Endodermal cell (in vitro differentiated cells): ENCODE measurements at regions not wholly inside any gene's neighbourhood (a gene's known extent, or its start where the extent isn't known, plus 50 kb on each side); places are given as distances from the start of the nearest gene placed in this dataset.
A peak's percentile ranks its signal among the peaks of the same experiment; 100 is the strongest.

Experiments used
- DNase-seq: peaks from one replicate; pipeline ENCODE4 v3.0.0-alpha.2; 2017
- H3K27ac ChIP-seq: 2 replicates; pipeline ENCODE4 v1.5.1; 2013; ENCODE audit warnings: mild to moderate bottlenecking, low read depth, low read length, moderate library complexity
- H3K27me3 ChIP-seq: 2 replicates; pipeline ENCODE4 v1.6.1; 2013; ENCODE audit warnings: mild to moderate bottlenecking, low read length, moderate library complexity; ENCODE audit not compliant: insufficient read depth, control insufficient read depth, poor library complexity, severe bottlenecking
- H3K36me3 ChIP-seq: 2 replicates; pipeline ENCODE4 v1.7.0; 2013; ENCODE audit warnings: mild to moderate bottlenecking, low read length, moderate library complexity; ENCODE audit not compliant: control insufficient read depth, insufficient read depth
- H3K4me1 ChIP-seq: one replicate; pipeline ENCODE4 v1.7.0; 2013; ENCODE audit warnings: low read length; ENCODE audit not compliant: control insufficient read depth, insufficient read depth
- H3K4me3 ChIP-seq: 2 replicates; pipeline ENCODE4 v1.5.1; 2013; ENCODE audit warnings: mild to moderate bottlenecking, low read length, moderate library complexity
- H3K9ac ChIP-seq: 2 replicates; pipeline ENCODE4 v1.6.1; 2013; ENCODE audit warnings: mild to moderate bottlenecking, low read length, moderate library complexity; ENCODE audit not compliant: poor library complexity, severe bottlenecking; ENCODE audit errors: extremely low read depth
- H3K9me3 ChIP-seq: 2 replicates; pipeline ENCODE4 v1.6.1; 2013; ENCODE audit warnings: mild to moderate bottlenecking, low read length, moderate library complexity; ENCODE audit not compliant: control insufficient read depth
- H3K27ac Mint-ChIP-seq: 2 replicates; pipeline ENCODE4 v1.8.0; 2020; ENCODE audit warnings: mixed read lengths
- H3K27me3 Mint-ChIP-seq: 2 replicates; pipeline ENCODE4 v1.8.0; 2021; ENCODE audit warnings: mild to moderate bottlenecking, mixed read lengths; ENCODE audit not compliant: insufficient read depth
- H3K36me3 Mint-ChIP-seq: 2 replicates; pipeline ENCODE4 v1.8.0; 2020; ENCODE audit warnings: low read depth, mixed read lengths
- H3K4me1 Mint-ChIP-seq: 2 replicates; pipeline ENCODE4 v1.8.0; 2020; ENCODE audit warnings: mixed read lengths
- H3K4me3 Mint-ChIP-seq: 2 replicates; pipeline ENCODE4 v1.8.0; 2020; ENCODE audit warnings: mild to moderate bottlenecking, moderate library complexity, mixed read lengths
- H3K9me3 Mint-ChIP-seq: 2 replicates; pipeline ENCODE4 v1.8.0; 2020; ENCODE audit warnings: mild to moderate bottlenecking, mixed read lengths
- CTCF ChIP-seq: fragments of 200-600 bp; sonication (generic); conservative IDR thresholded peaks from 2 replicates; pipeline ENCODE4 v1.5.0; 2021; ENCODE audit warnings: antibody characterized with exemption, mild to moderate bottlenecking
- WGBS, 2 experiments: methylation state at CpG; one replicate each; pipeline versions ENCODE4 v1.1.5 to v1.1.7; 2013; ENCODE audit warnings: missing lambda C conversion rate in 2 of 2, mixed read lengths in 1 of 2; ENCODE audit not compliant: insufficient coverage in 1 of 2, insufficient read length in 1 of 2; 5-methylcytosine and 5-hydroxymethylcytosine counted together

- H3K36me3 Mint-ChIP-seq, result peaks cover 3% of the 10 kb centered on the region
- Histone ChIP-seq H3K9ac (no peak overlapping the region), H3K4me3 (no peak overlapping the region), H3K27me3 (no peaks in the 10 kb centered on the region), H3K36me3 (no peaks in the 10 kb centered on the region), H3K4me1 (peaks cover 3% of the 10 kb centered on the region), H3K9me3 (peaks cover 5% of the 10 kb centered on the region), H3K27ac (no peak overlapping the region)
- H3K27ac Mint-ChIP-seq, result no peak overlapping the region
- 83 to 96% methylated on average over 1 of the region's 1 CpG for WGBS, 2 experiments
- no peak for DNase-seq
- no peak overlapping the region for H3K4me3 Mint-ChIP-seq
- peaks cover under 1% of the 10 kb centered on the region for H3K4me1 Mint-ChIP-seq
- H3K9me3 Mint-ChIP-seq, result peaks cover 2% of the 10 kb centered on the region
- no peaks in the 10 kb centered on the region for H3K27me3 Mint-ChIP-seq
- no peak for TF ChIP-seq CTCF
Observed at GRCh38 chr2:35830833-35831232, 524.7 kb upstream of the CRIM1 start.

GRCh38 chr2:35827086-35827485 is 528.5 kb upstream of the CRIM1 start:
- DNase-seq, result no peak
- Histone ChIP-seq H3K36me3 (no peaks in the 10 kb centered on the region), H3K4me1 (peaks cover 8% of the 10 kb centered on the region), H3K9ac (no peak overlapping the region), H3K27me3 (no peaks in the 10 kb centered on the region), H3K4me3 (no peak overlapping the region), H3K9me3 (peaks cover 5% of the 10 kb centered on the region), H3K27ac (no peak overlapping the region)
- H3K27me3 Mint-ChIP-seq, result no peaks in the 10 kb centered on the region
- peaks cover 35% of the 10 kb centered on the region for H3K4me1 Mint-ChIP-seq
- peaks cover 3% of the 10 kb centered on the region for H3K36me3 Mint-ChIP-seq
- peaks cover 2% of the 10 kb centered on the region for H3K9me3 Mint-ChIP-seq
- no peak for TF ChIP-seq CTCF
- no peak overlapping the region for H3K27ac Mint-ChIP-seq
- no peak overlapping the region for H3K4me3 Mint-ChIP-seq
- 91 to 100% methylated on average over 3 to 5 of the region's 5 CpGs for WGBS, 2 experiments

GRCh38 chr2:35822716-35823115 is 532.9 kb upstream of the CRIM1 start:
- DNase-seq, result peak; percentile 80
- peak overlapping the region; percentile 74 for H3K27ac Mint-ChIP-seq
- peaks cover 5% of the 10 kb centered on the region for H3K9me3 ChIP-seq
- H3K27me3 ChIP-seq, result no peaks in the 10 kb centered on the region
- WGBS, 2 experiments, result 0 to 13% methylated on average over 1 to 3 of the region's 3 CpGs
- peaks cover 69% of the 10 kb centered on the region for H3K4me1 Mint-ChIP-seq
- no peak overlapping the region for H3K4me3 ChIP-seq
- H3K27ac ChIP-seq, result no peak overlapping the region
- TF ChIP-seq CTCF, result no peak
- H3K9me3 Mint-ChIP-seq, result peaks cover 2% of the 10 kb centered on the region
- H3K27me3 Mint-ChIP-seq, result no peaks in the 10 kb centered on the region
- no peak overlapping the region for H3K9ac ChIP-seq
- H3K4me3 Mint-ChIP-seq, result peak overlapping the region; percentile 16
- H3K36me3 Mint-ChIP-seq, result peaks cover 3% of the 10 kb centered on the region
- H3K4me1 ChIP-seq, result peaks cover 18% of the 10 kb centered on the region
- no peaks in the 10 kb centered on the region for H3K36me3 ChIP-seq
